HCT116 (cell line): ENCODE measurements at regions not wholly inside any gene's neighbourhood (a gene's known extent, or its start where the extent isn't known, plus 50 kb on each side); places are given as distances from the start of the nearest gene placed in this dataset.

ENCODE experiments used
- ATAC-seq: fragments of 200-7000 bp; cut with Tn5 transposase; 2 replicates; pipeline ENCODE4 v1.9.1; 2020; ENCODE audit warnings: mild to moderate bottlenecking, moderate library complexity
- BruUV-seq: library from RNA; stranded (reverse); fragments of 400-500 nt; replicated peaks from 2 replicates; lab custom pipeline; 2021; lab: Mats Ljungman, UMichigan
- CTCF ChIA-PET: fragments of 300-600 bp; sonication (Branson Sonifier 250); formaldehyde crosslinking; loops from one replicate; lab custom pipeline; 2021; ENCODE audit warnings: antibody characterized with exemption; lab: Charles Lee
- POLR2A ChIA-PET: fragments of 300-600, 350-600 bp; sonication (Branson Sonifier 250); formaldehyde crosslinking; loops from one replicate; lab custom pipeline; 2021; ENCODE audit warnings: antibody characterized with exemption; lab: Charles Lee
- RAD21 ChIA-PET, 2 experiments: fragments of 300-600 bp; sonication (Branson Sonifier 250); formaldehyde crosslinking; loops; one replicate each; lab custom pipeline; 2023; ENCODE audit warnings: low total read pairs in 2 of 2; ENCODE audit not compliant: uncharacterized antibody in 2 of 2, unreplicated experiment in 2 of 2, low non-redundant PET in 1 of 2; lab: Charles Lee
- DNase-seq: peaks from one replicate; pipeline ENCODE4 v3.0.0-alpha.2; 2010; ENCODE audit warnings: low read depth, low spot score
- H2AFZ ChIP-seq: fragments of 200-600 bp; shearing (Covaris generic), sonication (generic); 2 replicates; pipeline ENCODE4 v1.6.1; 2017; ENCODE audit warnings: low read depth, mixed run types, mixed read lengths, antibody characterized with exemption, low read length; ENCODE audit not compliant: poor library complexity, severe bottlenecking
- H3K27ac ChIP-seq: 2 replicates; pipeline ENCODE4 v1.5.1; 2012; ENCODE audit warnings: low read depth, low read length
- H3K27me3 ChIP-seq: fragments of 200-600 bp; sonication (generic); 2 replicates; pipeline ENCODE4 v1.6.1; 2016; ENCODE audit warnings: mixed run types, low read length, mixed read lengths; ENCODE audit not compliant: insufficient read depth
- H3K36me3 ChIP-seq, 2 experiments: fragments of 200-500 bp in 1 of 2; fragments of 200-600 bp in 1 of 2; sonication (Bioruptor generic) in 1 of 2; sonication (generic) in 1 of 2; 2 replicates each; pipeline versions ENCODE4 v1.5.1 to v1.6.1; 2014 to 2016; ENCODE audit warnings: low read length in 2 of 2, inconsistent platforms in 1 of 2, mixed read lengths in 1 of 2, mixed run types in 1 of 2; ENCODE audit not compliant: insufficient read depth in 2 of 2, control insufficient read depth in 1 of 2
- H3K4me1 ChIP-seq, 2 experiments: fragments of 200-600 bp in 1 of 2; sonication (generic) in 1 of 2; 2 replicates each; pipeline versions ENCODE4 v1.5.1 to v1.6.1; 2012 to 2017; ENCODE audit warnings: low read length in 2 of 2, inconsistent platforms in 1 of 2, mild to moderate bottlenecking in 1 of 2, mixed read lengths in 1 of 2, mixed run types in 1 of 2, moderate library complexity in 1 of 2; ENCODE audit not compliant: insufficient read depth in 2 of 2, control insufficient read depth in 1 of 2
- H3K4me2 ChIP-seq: fragments of 200-600 bp; sonication (generic); 2 replicates; pipeline ENCODE4 v1.6.1; 2017; ENCODE audit warnings: mixed run types, low read length, mixed read lengths
- H3K4me3 ChIP-seq, 2 experiments: fragments of 200-600 bp in 1 of 2; sonication (generic) in 1 of 2; replicated peaks in 1 of 2; 2 replicates each; pipeline ENCODE4 v1.5.1; 2011 to 2016; ENCODE audit warnings: low read length in 2 of 2, control low read depth in 1 of 2, low read depth in 1 of 2, mild to moderate bottlenecking in 1 of 2, mixed read lengths in 1 of 2, mixed run types in 1 of 2
- H3K79me2 ChIP-seq: fragments of 200-600 bp; sonication (generic); 2 replicates; pipeline ENCODE4 v1.6.1; 2017; ENCODE audit warnings: mild to moderate bottlenecking, mixed run types, low read length, moderate library complexity, mixed read lengths; ENCODE audit not compliant: insufficient read depth
- H3K9ac ChIP-seq: fragments of 200-600 bp; sonication (generic); 2 replicates; pipeline ENCODE4 v1.6.1; 2016; ENCODE audit warnings: low read length, mixed read lengths
- H3K9me2 ChIP-seq: fragments of 200-600 bp; sonication (generic), shearing (Covaris generic); 2 replicates; pipeline ENCODE4 v1.6.1; 2017; ENCODE audit warnings: mixed run types, mild to moderate bottlenecking, moderate library complexity; ENCODE audit not compliant: insufficient read depth
- H3K9me3 ChIP-seq, 2 experiments: fragments of 200-500 bp in 1 of 2; fragments of 200-600 bp in 1 of 2; sonication (Bioruptor generic) in 1 of 2; sonication (generic) in 1 of 2; 2 replicates each; pipeline ENCODE4 v1.6.1; 2014 to 2017; ENCODE audit warnings: low read length in 2 of 2, mixed read lengths in 2 of 2, inconsistent platforms in 1 of 2, low read depth in 1 of 2, mild to moderate bottlenecking in 1 of 2, mixed run types in 1 of 2, moderate library complexity in 1 of 2; ENCODE audit not compliant: control insufficient read depth in 1 of 2, insufficient read depth in 1 of 2
- H4K20me1 ChIP-seq: fragments of 200-600 bp; sonication (generic), shearing (Covaris generic); 2 replicates; pipeline ENCODE4 v1.6.1; 2017; ENCODE audit warnings: mixed run types, mild to moderate bottlenecking, moderate library complexity; ENCODE audit not compliant: insufficient read depth
- EZH2 ChIP-seq: fragments of 200-600 bp; sonication (generic); IDR thresholded peaks from 2 replicates; pipeline ENCODE4 v1.6.1; 2017; ENCODE audit warnings: antibody characterized with exemption, mixed run types
- FOSL1 ChIP-seq: IDR thresholded peaks from 2 replicates; pipeline ENCODE4 v1.6.1; 2012; ENCODE audit warnings: low read depth
- POLR2A ChIP-seq: IDR thresholded peaks from 2 replicates; pipeline ENCODE4 v1.7.0; 2011; ENCODE audit warnings: borderline replicate concordance; ENCODE audit not compliant: insufficient read depth, insufficient read length; ENCODE audit errors: extremely low read depth
- POLR2AphosphoS5 ChIP-seq: IDR thresholded peaks from 2 replicates; pipeline ENCODE4 v1.6.1; 2011; ENCODE audit warnings: mild to moderate bottlenecking, low read depth, low read length, moderate library complexity
- SRF ChIP-seq: IDR thresholded peaks from 2 replicates; pipeline ENCODE4 v1.6.1; 2012; ENCODE audit warnings: low read depth
- ZFX ChIP-seq: fragments of 450-650 bp; IDR thresholded peaks from 2 replicates; pipeline ENCODE4 v1.6.1; 2017
- ZNF274 ChIP-seq: fragments of 200-500 bp; sonication (Bioruptor generic); IDR thresholded peaks from 2 replicates; pipeline ENCODE4 v1.6.1; 2014; ENCODE audit warnings: mild to moderate bottlenecking, low read depth, low read length, inconsistent platforms
- intact Hi-C: fragments of 100-400 bp; cut with micrococcal nuclease; formaldehyde crosslinking; loops from 2 replicates; pipeline ENCODE4 v1.10.0; 2022
- TF ChIP-seq, protein P1 (sequence below): IDR thresholded peaks from 2 replicates; pipeline ENCODE4 v1.6.1; 2012
- TF ChIP-seq, protein P2 (sequence below): IDR thresholded peaks from 2 replicates; pipeline ENCODE4 v1.6.1; 2012
- TF ChIP-seq, protein P3 (sequence below), 3 experiments: fragments of 200-600 bp in 1 of 3; sonication (generic) in 1 of 3; IDR thresholded peaks in 2 of 3; conservative IDR thresholded peaks in 1 of 3; 2 replicates each; pipeline ENCODE4 v1.5.1; 2012 to 2017; ENCODE audit warnings: low read depth in 2 of 3, low read length in 2 of 3, antibody characterized with exemption in 1 of 3, borderline replicate concordance in 1 of 3, control low read depth in 1 of 3, mild to moderate bottlenecking in 1 of 3, mixed read lengths in 1 of 3, mixed run types in 1 of 3, moderate library complexity in 1 of 3; ENCODE audit not compliant: insufficient read depth in 1 of 3

DNA sequence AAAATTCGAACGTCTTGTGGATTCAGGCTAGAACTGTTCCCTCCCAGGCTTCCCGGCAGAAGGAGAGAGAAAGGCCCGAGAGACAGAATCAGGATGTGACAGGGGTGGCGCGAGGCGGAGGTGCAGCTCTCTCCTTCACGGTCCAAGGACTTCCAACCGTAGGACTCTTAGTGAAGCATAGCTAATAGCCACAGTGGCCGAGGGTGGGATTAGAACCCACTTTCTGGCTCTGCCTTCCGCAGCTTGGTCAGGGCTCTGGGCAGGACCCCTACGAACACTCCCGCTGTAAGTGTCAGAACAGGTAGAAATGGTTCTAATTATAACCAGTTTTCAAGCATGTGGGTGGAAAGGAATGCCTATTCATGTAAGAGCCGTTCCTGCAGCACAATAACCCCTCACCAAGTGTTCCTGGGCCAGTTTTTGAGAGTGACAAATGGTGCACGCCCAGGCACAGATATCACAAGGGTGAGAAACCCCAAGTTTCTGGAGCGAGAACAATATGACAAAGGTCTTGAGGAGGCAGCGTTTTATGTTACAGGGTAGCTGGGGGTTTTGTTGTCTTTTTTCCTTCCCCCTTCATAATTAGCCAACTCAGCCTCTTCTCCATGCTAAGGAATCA, 86.4 kb downstream of the SYF2 start:
- Histone ChIP-seq H3K27me3 (no peaks in the 10 kb centered on the region), H3K9ac (no peak overlapping the region), H3K9me2 (no peaks in the 10 kb centered on the region), H2AFZ (no peak overlapping the region), H3K4me3 (no peak overlapping the region), H3K4me2 (no peak overlapping the region), H3K4me1 (peaks cover 0 to 7% of the 10 kb centered on the region in 2 experiments; a peak in 2 of 4 replicates), H3K79me2 (no peaks in the 10 kb centered on the region), H3K36me3 (no peaks in the 10 kb centered on the region), H3K27ac (no peak overlapping the region), H4K20me1 (no peaks in the 10 kb centered on the region), H3K9me3 (no peaks in the 10 kb centered on the region)
- no peak for TF ChIP-seq POLR2AphosphoS5
- TF ChIP-seq, protein P1, sequence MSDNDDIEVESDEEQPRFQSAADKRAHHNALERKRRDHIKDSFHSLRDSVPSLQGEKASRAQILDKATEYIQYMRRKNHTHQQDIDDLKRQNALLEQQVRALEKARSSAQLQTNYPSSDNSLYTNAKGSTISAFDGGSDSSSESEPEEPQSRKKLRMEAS: no peak
- no peak for TF ChIP-seq SRF
- TF ChIP-seq, protein P2, sequence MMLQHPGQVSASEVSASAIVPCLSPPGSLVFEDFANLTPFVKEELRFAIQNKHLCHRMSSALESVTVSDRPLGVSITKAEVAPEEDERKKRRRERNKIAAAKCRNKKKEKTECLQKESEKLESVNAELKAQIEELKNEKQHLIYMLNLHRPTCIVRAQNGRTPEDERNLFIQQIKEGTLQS: no peak
- TF ChIP-seq ZNF274: no peak
- ATAC-seq (no peak), DNase-seq (no peak)
- intact Hi-C loops: loop anchor here (5.0 kb wide), 1 partner anchor 299 kb away; no protein-coding TSS in a partner anchor
- ChIA-PET CTCF (no interaction called here), RAD21 (no interaction called here), POLR2A (no interaction called here)
- no TSS peak for BruUV-seq

DNA sequence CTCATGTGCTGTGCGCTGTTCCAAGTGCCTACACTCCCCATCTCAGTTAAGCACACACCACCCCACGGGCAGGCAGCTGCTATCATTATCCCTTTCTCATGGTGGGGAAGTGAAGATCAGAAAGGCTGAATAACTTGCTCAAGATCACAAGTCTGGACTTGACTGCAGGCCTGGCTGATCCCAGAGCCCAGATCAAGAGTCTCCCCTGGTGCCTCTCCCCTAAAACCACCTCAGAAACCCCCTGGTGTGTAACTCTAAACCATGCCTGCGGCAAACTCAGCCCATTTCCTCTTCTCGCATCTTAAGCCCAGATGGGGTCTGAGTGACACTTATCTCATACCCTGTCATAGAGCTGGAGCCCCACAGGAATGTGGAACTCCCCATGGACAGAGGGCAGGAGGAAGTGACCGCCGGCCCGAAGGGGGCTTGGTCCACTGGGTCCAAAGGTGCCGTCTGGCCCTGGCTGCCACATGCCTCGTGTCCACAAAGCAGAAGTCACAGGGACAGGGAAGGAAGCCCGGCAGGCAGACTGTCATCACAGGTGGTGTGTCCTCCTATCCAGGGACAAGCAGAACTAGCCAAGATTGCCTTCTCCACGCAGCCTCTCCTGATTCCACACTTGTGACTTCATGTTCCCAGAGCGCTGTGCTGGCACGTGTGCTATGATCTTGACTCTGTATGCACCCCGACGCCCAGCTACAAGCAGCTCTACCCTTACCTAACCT, 92.1 kb downstream of the SYF2 start:
- H3K4me3 ChIP-seq: no peak overlapping the region

More for the DNA sequence above, 92.1 kb downstream of the SYF2 start:
- no peak overlapping the region for H3K27ac ChIP-seq
- H3K27me3 ChIP-seq: no peaks in the 10 kb centered on the region
- ChIA-PET CTCF (interaction anchor here (1.2 kb wide), 1 partner anchor 8 kb away, joined by 5 read pairs; no protein-coding TSS in a partner anchor), POLR2A (no interaction called here), RAD21 (no interaction called here)
- no peak overlapping the region for H3K9ac ChIP-seq
- no peak overlapping the region for H3K4me2 ChIP-seq
- ATAC-seq (no peak), DNase-seq (no peak)
- no peaks in the 10 kb centered on the region for H3K36me3 ChIP-seq
- H3K9me2 ChIP-seq: no peaks in the 10 kb centered on the region
- H3K9me3 ChIP-seq: no peaks in the 10 kb centered on the region
- H3K4me1 ChIP-seq: no peaks in the 10 kb centered on the region
- intact Hi-C loops: no loop called here
- BruUV-seq: no TSS peak
- H2AFZ ChIP-seq: no peak overlapping the region
- no peaks in the 10 kb centered on the region for H4K20me1 ChIP-seq
- no peaks in the 10 kb centered on the region for H3K79me2 ChIP-seq
- TF ChIP-seq POLR2A (no peak), SRF (no peak), EZH2 (no peak), FOSL1 (no peak), ZNF274 (no peak), ZFX (no peak)
- TF ChIP-seq, protein P3, sequence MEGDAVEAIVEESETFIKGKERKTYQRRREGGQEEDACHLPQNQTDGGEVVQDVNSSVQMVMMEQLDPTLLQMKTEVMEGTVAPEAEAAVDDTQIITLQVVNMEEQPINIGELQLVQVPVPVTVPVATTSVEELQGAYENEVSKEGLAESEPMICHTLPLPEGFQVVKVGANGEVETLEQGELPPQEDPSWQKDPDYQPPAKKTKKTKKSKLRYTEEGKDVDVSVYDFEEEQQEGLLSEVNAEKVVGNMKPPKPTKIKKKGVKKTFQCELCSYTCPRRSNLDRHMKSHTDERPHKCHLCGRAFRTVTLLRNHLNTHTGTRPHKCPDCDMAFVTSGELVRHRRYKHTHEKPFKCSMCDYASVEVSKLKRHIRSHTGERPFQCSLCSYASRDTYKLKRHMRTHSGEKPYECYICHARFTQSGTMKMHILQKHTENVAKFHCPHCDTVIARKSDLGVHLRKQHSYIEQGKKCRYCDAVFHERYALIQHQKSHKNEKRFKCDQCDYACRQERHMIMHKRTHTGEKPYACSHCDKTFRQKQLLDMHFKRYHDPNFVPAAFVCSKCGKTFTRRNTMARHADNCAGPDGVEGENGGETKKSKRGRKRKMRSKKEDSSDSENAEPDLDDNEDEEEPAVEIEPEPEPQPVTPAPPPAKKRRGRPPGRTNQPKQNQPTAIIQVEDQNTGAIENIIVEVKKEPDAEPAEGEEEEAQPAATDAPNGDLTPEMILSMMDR (IDR thresholded peaks at IDR 0.05 in 2 of 3, conservative IDR thresholded peaks at IDR 0.05 in 1 of 3; ENCODE audit: borderline replicate concordance in 1 of 3, insufficient read depth in 1 of 3, low read depth in 2 of 3, low read length in 2 of 3): no peak
- TF ChIP-seq, all 23 proteins: peak for 0
